ENCODE measurements at regions not wholly inside any gene's neighbourhood (a gene's known extent, or its start where the extent isn't known, plus 50 kb on each side); places are given as distances from the start of the nearest gene placed in this dataset.

DNA sequence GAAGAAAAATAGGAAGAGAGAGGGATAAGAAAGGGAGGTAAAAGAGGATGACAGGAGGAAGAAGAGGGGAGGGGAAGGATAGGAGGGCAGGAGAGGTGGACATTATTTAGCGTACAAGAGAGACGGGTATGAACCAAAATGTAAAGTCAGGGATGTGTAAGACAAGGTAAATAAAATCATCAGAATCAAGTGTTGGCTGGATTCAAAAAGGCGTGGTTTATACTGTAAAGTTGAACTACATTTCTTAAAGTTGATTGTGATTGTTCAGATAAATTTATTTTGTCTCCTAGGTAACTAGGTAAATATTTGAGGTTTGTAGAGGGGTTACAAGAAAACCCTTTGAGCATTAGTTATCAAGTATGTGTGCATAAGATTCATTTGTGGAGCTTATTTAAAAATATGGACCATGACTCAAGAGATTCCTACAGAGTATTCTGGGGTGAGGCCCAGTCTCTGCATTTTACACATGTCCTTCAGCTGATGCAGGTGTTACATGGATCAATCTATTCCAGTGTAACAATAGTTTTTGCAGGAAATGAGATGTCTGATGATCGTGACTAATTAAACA lies 512.1 kb upstream of the MBL2 start:
- Histone ChIP-seq H3K9me3 (peaks cover 0 to 5% (median 0%) of the 10 kb centered on the region in 8 donors), H3K4me1 (no peaks in the 10 kb centered on the region), H3K36me3 (no peaks in the 10 kb centered on the region), H3K27ac (no peak overlapping the region), H3K4me3 (no peak overlapping the region), H3K27me3 (replicated peaks in 1 of 7) (no peaks in the 10 kb centered on the region)
- DNase-seq: no peak
- no peak for TF ChIP-seq CTCF (IDR thresholded peaks at IDR 0.05 in 8 of 11, conservative IDR thresholded peaks at IDR 0.05 in 3 of 11)
- TF ChIP-seq POLR2A (IDR thresholded peaks at IDR 0.05): no peak
- no peak for TF ChIP-seq POLR2AphosphoS5 (IDR thresholded peaks at IDR 0.05)
- WGBS, 5 donors: 76 to 91% (median 85%) methylated on average over 4 of the region's 4 CpGs
- intact Hi-C loops (cut with DNase I; ENCODE audit: low total_unique reads): no loop called here

- Histone ChIP-seq H3K36me3 (no peaks in the 10 kb centered on the region), H3K27me3 (replicated peaks in 1 of 7) (no peaks in the 10 kb centered on the region), H3K9me3 (peaks cover 0 to 27% (median 21%) of the 10 kb centered on the region in 8 donors), H3K4me1 (no peaks in the 10 kb centered on the region), H3K4me3 (no peak overlapping the region), H3K27ac (no peak overlapping the region)
- no peak for DNase-seq
- intact Hi-C loops (cut with DNase I; ENCODE audit: low total_unique reads): no loop called here
- 81 to 97% (median 86%) methylated on average over 1 of the region's 1 CpG for WGBS, 5 donors
- TF ChIP-seq POLR2AphosphoS5 (IDR thresholded peaks at IDR 0.05) (no peak), POLR2A (IDR thresholded peaks at IDR 0.05) (no peak), CTCF (IDR thresholded peaks at IDR 0.05 in 8 of 11, conservative IDR thresholded peaks at IDR 0.05 in 3 of 11) (no peak)
Measured at GRCh38 chr10:53276797-53277196, 504.2 kb upstream of the MBL2 start.

DNA sequence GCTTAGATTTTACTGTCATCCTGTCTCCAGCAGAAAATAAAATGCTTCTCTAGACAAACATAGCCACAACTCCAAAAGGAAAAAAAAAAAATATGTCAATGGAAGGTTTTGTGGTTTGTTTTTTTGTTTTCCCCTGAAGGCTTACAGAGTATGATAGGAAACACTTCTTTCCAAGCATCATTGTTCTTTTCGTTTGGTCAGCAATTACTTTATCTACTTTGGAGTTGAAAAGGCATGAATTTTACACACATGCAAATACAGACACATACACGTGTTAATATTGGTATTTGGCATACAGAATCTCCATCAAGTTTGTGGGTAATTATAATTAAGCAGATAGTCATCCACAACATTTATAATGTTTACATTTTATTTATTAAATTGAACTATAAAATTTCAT lies 496.9 kb upstream of the MBL2 start:
- no peak for TF ChIP-seq CTCF (IDR thresholded peaks at IDR 0.05 in 8 of 11, conservative IDR thresholded peaks at IDR 0.05 in 3 of 11)
- no peak for TF ChIP-seq POLR2AphosphoS5 (IDR thresholded peaks at IDR 0.05)
- no peak for TF ChIP-seq POLR2A (IDR thresholded peaks at IDR 0.05)
- Histone ChIP-seq H3K27me3 (replicated peaks in 1 of 7) (no peaks in the 10 kb centered on the region), H3K36me3 (no peaks in the 10 kb centered on the region), H3K4me3 (no peak overlapping the region), H3K4me1 (no peaks in the 10 kb centered on the region), H3K27ac (no peak overlapping the region), H3K9me3 (peaks cover 0 to 30% (median 19%) of the 10 kb centered on the region in 8 donors)
- DNase-seq: no peak
- intact Hi-C loops (cut with DNase I; ENCODE audit: low total_unique reads): no loop called here
- 42 to 66% (median 56%) methylated on average over 2 of the region's 2 CpGs for WGBS, 5 donors

DNA sequence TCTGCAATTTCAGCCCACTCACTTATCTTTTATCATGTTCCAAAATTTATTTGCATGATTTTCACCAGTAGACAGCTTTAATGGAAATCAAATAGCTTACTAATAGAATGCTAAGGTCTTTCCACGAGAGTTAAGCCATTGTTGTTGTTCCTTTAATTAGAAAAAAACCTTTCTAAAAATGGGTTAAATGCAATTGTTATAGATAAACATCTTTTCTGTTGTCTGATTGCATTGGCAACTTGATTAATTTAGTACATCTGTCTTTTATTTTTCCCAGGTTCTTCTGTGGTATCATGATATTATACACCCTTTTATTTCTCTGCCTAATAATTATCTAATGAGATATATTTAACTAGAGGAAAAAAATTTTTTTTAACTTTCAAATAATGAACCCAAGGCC lies 487.6 kb upstream of the MBL2 start:
- no peaks in the 10 kb centered on the region for H3K36me3 ChIP-seq
- H3K4me1 ChIP-seq: no peaks in the 10 kb centered on the region
- no peak for DNase-seq
- H3K4me3 ChIP-seq: no peak overlapping the region
- peaks cover 0 to 4% (median 0%) of the 10 kb centered on the region in 8 donors for H3K9me3 ChIP-seq
- 42 to 64% (median 59%) methylated on average over 1 of the region's 1 CpG for WGBS, 5 donors
- no peak overlapping the region for H3K27ac ChIP-seq
- no peaks in the 10 kb centered on the region for H3K27me3 ChIP-seq (replicated peaks in 1 of 7)
- TF ChIP-seq CTCF (IDR thresholded peaks at IDR 0.05 in 8 of 11, conservative IDR thresholded peaks at IDR 0.05 in 3 of 11): no peak
- TF ChIP-seq POLR2AphosphoS5 (IDR thresholded peaks at IDR 0.05): no peak
- intact Hi-C loops (cut with DNase I; ENCODE audit: low total_unique reads): no loop called here
